Forelimb muscle (tissue), 1 donor: ENCODE measurements at regions not wholly inside any gene's neighbourhood (a gene's known extent, or its start where the extent isn't known, plus 50 kb on each side); places are given as distances from the start of the nearest gene placed in this dataset.

Experiments
- DNase-seq: peaks from one replicate; pipeline ENCODE4 v3.0.0-alpha.2; 2013; ENCODE audit warnings: low read depth

DNA sequence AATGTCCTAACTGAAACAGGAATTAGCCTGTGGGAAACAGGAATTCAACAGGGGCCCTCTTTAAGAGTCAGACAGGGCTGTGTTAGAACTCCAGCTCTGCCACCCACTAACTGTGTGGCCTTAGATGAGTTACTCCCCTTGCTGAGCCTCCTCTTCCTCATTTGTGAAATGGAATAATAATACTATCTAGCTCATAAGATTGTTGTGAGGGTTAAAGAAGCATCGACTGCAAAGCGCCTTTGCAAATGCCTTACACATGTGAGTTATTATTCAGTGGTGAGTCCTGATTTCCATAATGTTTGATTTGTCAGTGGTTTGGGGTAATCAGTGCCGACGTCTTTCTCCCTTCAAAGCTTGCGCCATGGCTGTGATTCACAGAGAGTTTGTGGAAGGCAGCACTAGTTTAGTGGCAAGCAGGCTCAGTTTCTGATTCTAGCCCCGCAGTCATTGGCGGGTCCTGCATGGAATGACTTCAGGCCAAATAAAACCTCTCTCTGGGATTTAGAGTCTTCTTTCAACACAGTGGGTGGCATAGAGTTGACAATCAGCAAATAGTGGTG, 388.5 kb downstream of the PLPP3 start:
- DNase-seq = no peak

- DNase-seq = no peak
Observed at GRCh38 chr1:56189946-56190805, 389.2 kb downstream of the PLPP3 start.

- DNase-seq = no peak
Observed at GRCh38 chr1:56189454-56189853, 389.9 kb downstream of the PLPP3 start.

DNA sequence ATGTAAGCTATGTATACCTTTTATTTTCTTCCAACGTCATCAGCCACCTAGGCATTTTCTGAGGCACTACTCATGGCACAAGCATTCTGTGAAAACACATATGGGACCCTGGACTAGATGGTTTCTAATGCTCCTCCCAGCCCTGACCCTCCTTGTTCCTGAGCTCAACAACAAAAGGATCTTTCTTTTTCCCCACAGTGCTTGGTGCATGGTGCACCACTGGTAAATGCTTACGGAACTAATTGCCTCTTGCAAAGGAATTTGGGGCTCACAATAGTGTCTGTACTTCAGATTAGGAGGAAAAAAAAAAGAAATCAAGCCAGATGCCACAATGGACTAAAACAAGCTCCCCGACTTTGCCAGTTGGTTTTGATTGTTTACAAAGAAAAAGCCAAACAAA, 390.5 kb downstream of the PLPP3 start:
- no peak for DNase-seq

DNA sequence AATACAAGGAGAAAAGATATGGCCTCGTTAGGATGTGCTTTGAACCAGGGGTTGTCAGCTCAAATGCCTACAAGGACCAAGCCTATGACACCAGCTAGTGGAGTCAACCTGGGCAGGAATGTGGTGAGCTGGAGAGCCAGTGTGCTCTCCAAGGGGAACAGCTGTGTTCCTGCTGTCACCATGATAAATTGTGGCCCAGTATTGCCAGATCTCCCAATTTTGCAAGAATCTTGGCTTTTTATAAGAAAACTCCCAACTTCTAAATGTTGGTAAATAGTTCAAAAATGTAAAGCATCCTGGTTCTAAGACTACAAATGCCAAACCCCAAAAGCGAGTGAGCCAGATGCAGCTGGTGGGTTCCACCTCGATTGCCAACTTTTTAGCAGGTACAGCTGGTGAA, 391.1 kb downstream of the PLPP3 start:
- DNase-seq = no peak

- DNase-seq = no peak
Observed at GRCh38 chr1:56187405-56187804, 392.0 kb downstream of the PLPP3 start.

- no peak for DNase-seq
Observed at GRCh38 chr1:56185493-56185892, 393.9 kb downstream of the PLPP3 start.

- DNase-seq = no peak
Observed at GRCh38 chr1:56183151-56183550, 396.2 kb downstream of the PLPP3 start.

DNA sequence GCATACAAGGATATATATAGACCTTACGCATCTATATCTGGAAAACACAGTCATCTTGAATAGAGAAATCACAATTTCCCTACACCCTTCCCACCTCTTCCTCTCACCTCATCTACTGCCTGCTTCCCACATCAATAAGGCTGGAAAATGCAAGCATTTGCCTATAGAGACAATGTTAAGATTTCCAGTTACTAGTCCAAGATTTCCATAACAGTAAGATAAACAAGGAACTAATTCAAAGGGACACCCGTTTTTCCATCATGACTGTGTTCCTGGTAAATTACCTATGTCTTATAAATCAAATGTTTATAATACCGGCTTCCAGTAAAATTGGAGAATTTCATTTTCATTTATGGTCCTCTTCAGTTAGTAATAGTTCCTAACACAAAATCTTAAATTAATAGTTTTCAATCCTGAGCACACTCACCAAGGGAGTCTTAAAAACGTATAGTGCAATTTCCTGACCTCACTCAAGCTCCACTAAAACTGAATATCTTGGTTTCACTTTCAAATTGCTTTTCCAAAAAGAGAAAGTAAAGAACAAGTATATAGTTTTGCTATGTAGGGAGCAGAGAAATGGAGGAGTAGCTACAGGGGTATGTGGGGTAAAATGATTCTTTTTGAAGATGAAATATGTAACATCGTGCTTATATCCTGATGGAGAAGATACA, 398.7 kb downstream of the PLPP3 start:
- DNase-seq = no peak

DNA sequence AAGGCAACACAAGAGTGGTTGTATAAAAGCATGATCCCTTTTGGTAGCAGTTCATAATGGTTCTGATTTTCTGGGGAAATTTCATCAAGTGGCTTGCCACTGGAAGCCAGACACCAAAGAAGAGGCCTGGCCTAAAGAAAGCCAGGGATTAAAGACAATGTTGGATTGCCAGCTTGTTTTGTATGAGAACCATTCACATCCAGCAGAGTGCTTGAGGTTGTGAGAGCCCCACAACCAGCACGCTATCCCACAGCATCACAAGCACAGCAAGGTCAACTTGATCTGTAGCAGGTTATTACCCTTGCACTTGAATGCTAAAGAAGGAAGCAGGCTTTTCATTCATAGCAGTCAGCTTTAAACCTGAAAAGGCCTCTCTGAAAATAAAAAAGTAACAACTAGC, 399.8 kb downstream of the PLPP3 start:
- no peak for DNase-seq

DNA sequence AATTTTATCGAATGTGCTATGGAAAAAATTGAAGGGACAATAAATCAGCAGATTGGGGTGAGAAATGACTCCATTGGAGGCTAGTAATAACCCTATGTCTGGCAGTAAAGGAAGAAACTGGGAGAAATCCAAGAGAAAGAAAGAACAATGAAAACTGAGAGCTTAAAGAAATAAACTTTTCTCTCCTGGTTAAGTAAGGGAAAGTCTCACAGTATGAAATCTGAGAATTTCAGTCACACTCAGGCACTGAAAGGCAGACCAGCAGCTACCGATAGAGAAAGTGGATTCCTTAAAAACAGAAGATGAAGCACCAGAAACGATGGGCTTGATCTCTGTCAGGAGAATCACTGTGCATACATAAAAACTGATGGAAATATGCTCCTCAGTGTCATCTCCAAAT, 404.2 kb downstream of the PLPP3 start:
- no peak for DNase-seq

DNA sequence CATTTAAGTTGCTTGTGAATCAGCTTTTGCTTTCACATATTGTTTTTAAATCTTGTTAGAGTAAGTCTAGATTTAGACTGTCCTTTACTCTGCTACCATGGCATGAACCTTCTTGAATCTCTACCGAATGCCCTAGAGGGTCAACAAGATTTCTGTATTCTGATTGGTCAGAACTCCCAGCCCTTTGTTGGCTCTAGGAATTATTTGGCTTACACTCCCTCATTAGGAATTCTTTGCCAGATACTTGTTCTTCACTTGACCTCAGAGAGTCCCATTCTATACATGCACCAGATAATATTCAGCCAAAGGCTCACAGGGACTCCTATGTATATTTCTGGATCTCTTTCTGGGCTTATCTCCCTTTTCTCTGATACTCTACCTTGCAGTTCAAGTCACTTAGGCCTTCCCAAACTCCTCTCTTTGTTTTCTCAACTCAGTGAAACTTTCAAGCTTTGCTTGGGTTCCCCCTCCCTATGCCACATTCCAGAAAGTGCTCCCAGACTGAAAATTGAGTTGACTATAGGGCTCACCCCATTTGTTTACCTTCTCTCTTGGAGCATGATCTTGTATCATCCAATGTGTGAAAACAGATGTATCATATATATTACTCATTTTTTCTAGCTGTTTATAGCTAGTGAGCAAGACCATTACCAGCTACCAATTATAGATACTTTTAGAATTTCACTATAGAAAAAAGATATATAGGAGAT, 405.0 kb downstream of the PLPP3 start:
- DNase-seq = no peak

GRCh38 chr1:56173736-56174135, 405.6 kb downstream of the PLPP3 start:
- no peak for DNase-seq

- no peak for DNase-seq
Observed at GRCh38 chr1:56171670-56172069, 407.7 kb downstream of the PLPP3 start.

GRCh38 chr1:56170784-56171320, 408.5 kb downstream of the PLPP3 start:
- no peak for DNase-seq

GRCh38 chr1:56169856-56170255, 409.5 kb downstream of the PLPP3 start:
- DNase-seq = no peak

- no peak for DNase-seq
Observed at GRCh38 chr1:56168176-56168575, 411.2 kb downstream of the PLPP3 start.

- no peak for DNase-seq
Observed at GRCh38 chr1:56167596-56167995, 411.8 kb downstream of the PLPP3 start.

- no peak for DNase-seq
Observed at GRCh38 chr1:56160773-56161315, 418.5 kb downstream of the PLPP3 start.

DNA sequence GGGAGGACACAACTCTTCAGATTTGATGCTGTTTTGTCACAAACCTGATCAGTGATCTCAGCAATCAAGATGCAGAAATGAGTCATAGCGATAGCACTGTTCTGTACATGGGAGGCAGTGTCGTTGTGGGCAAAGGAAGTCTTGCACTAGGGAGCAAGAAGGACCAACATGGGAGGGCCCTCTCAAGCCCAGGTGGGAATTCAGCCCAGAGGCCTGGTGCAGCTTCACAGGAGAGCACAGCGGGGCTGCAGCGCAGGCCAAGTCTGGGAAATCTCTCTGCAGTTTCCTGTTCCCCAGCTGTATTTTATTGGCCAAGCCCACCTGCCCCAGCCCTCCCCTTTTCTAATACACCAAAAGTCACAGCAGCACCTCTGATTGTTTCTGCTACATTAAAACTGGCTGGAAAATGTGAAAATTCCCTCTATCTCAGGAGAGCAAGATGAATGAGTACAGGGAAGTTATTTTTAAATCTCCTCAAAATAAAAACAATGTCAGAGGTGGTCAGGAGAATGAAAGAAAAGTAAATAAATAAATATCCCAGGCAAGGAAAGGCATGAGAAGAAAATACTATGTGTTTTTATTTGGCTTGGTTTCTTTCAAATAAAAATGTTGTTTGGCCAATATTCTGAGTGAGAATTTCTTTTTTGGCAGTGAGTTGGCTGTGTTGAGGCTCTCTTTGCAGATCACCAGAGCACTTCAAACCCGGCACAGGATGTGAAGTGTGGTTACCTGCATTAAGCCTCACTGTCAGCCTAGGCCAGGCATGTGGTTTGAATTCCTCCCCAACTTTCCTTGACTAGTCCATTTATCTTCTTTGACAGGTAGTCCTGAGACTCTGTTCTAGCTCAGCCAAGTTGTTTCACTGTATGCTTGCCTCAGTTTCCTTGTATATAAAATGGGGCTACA, 422.1 kb downstream of the PLPP3 start:
- no peak for DNase-seq

- DNase-seq = no peak
Observed at GRCh38 chr1:56153276-56153675, 426.1 kb downstream of the PLPP3 start.
